ENCODE measurements at regions not wholly inside any gene's neighbourhood (a gene's known extent, or its start where the extent isn't known, plus 50 kb on each side); places are given as distances from the start of the nearest gene placed in this dataset.

GRCh38 chr11:70876685-70877084 lies 375.7 kb downstream of the SHANK2 start:
- Histone ChIP-seq H3K4me3 (no peak overlapping the region), H3K4me1 (peaks cover 0 to 7% of the 10 kb centered on the region in 2 donors), H3K27me3 (no peaks in the 10 kb centered on the region), H3K36me3 (no peaks in the 10 kb centered on the region), H3K27ac (no peak overlapping the region), H3K9me3 (no peaks in the 10 kb centered on the region)
- TF ChIP-seq CTCF (IDR thresholded peaks at IDR 0.05), result no peak
- no peak for DNase-seq (ENCODE audit: low spot score)

GRCh38 chr11:70877151-70877550 lies 375.2 kb downstream of the SHANK2 start:
- no peak overlapping the region for H3K27ac ChIP-seq
- no peak overlapping the region for H3K4me3 ChIP-seq
- H3K27me3 ChIP-seq, result no peaks in the 10 kb centered on the region
- TF ChIP-seq CTCF (IDR thresholded peaks at IDR 0.05), result no peak
- DNase-seq (ENCODE audit: low spot score), result no peak
- H3K36me3 ChIP-seq, result no peaks in the 10 kb centered on the region
- peaks cover 0 to 2% of the 10 kb centered on the region in 2 donors for H3K4me1 ChIP-seq
- no peaks in the 10 kb centered on the region for H3K9me3 ChIP-seq

- Histone ChIP-seq H3K27ac (no peak overlapping the region), H3K36me3 (no peaks in the 10 kb centered on the region), H3K27me3 (no peaks in the 10 kb centered on the region), H3K4me3 (no peak overlapping the region), H3K9me3 (no peaks in the 10 kb centered on the region), H3K4me1 (no peaks in the 10 kb centered on the region)
- no peak for DNase-seq (ENCODE audit: low spot score)
- no peak for TF ChIP-seq CTCF (IDR thresholded peaks at IDR 0.05)
Observed at GRCh38 chr11:70878366-70878765, 374.0 kb downstream of the SHANK2 start.

- DNase-seq (ENCODE audit: low spot score), result no peak
- TF ChIP-seq CTCF (IDR thresholded peaks at IDR 0.05), result no peak
- no peaks in the 10 kb centered on the region for H3K27me3 ChIP-seq
Observed at GRCh38 chr11:70879601-70880285, 372.6 kb downstream of the SHANK2 start.

GRCh38 chr11:70880416-70880815 lies 372.0 kb downstream of the SHANK2 start:
- DNase-seq (ENCODE audit: low spot score), result no peak
- H3K27me3 ChIP-seq, result no peaks in the 10 kb centered on the region
- H3K27ac ChIP-seq, result no peak overlapping the region
- H3K36me3 ChIP-seq, result no peaks in the 10 kb centered on the region
- H3K4me3 ChIP-seq, result no peak overlapping the region
- H3K9me3 ChIP-seq, result no peaks in the 10 kb centered on the region
- no peaks in the 10 kb centered on the region for H3K4me1 ChIP-seq
- no peak for TF ChIP-seq CTCF (IDR thresholded peaks at IDR 0.05)

More at GRCh38 chr11:70879601-70880285, 372.6 kb downstream of the SHANK2 start:
- no peak overlapping the region for H3K4me3 ChIP-seq
- no peaks in the 10 kb centered on the region for H3K4me1 ChIP-seq
- no peaks in the 10 kb centered on the region for H3K9me3 ChIP-seq
- no peaks in the 10 kb centered on the region for H3K36me3 ChIP-seq
- H3K27ac ChIP-seq, result no peak overlapping the region

Measured in right atrium auricular region (tissue), 2 donors.